ENCODE measurements at regions not wholly inside any gene's neighbourhood (a gene's known extent, or its start where the extent isn't known, plus 50 kb on each side); places are given as distances from the start of the nearest gene placed in this dataset.

- TF ChIP-seq POLR2A (IDR thresholded peaks at IDR 0.05) (no peak), POLR2AphosphoS5 (IDR thresholded peaks at IDR 0.05) (no peak), EP300 (IDR thresholded peaks at IDR 0.05) (no peak), CTCF (IDR thresholded peaks at IDR 0.05) (no peak)
Measured at GRCh38 chr2:224222291-224222690, 179.6 kb downstream of the FAM124B start.

GRCh38 chr2:224221455-224221913, 180.4 kb downstream of the FAM124B start:
- H3K4me1 ChIP-seq = peaks cover 0 to 16% (median 0%) of the 10 kb centered on the region in 3 donors
- no peak for TF ChIP-seq POLR2AphosphoS5 (IDR thresholded peaks at IDR 0.05)
- TF ChIP-seq EP300 (IDR thresholded peaks at IDR 0.05) = no peak
- TF ChIP-seq CTCF (IDR thresholded peaks at IDR 0.05) = no peak
- no peak for TF ChIP-seq POLR2A (IDR thresholded peaks at IDR 0.05)
- no peaks in the 10 kb centered on the region for H3K9me3 ChIP-seq
- 0 to 43% methylated on average over 3 to 5 of the region's 5 CpGs for WGBS, 2 donors (ENCODE audit: low coverage in 1 of 2)
- no peak overlapping the region for H3K27ac ChIP-seq
- no peaks in the 10 kb centered on the region for H3K36me3 ChIP-seq
- no peak for ATAC-seq
- no peaks in the 10 kb centered on the region for H3K27me3 ChIP-seq
- no peak overlapping the region for H3K4me3 ChIP-seq

More at GRCh38 chr2:224222291-224222690, 179.6 kb downstream of the FAM124B start:
- H3K9me3 ChIP-seq = no peaks in the 10 kb centered on the region
- H3K27me3 ChIP-seq = no peaks in the 10 kb centered on the region
- 53 to 67% methylated on average over 4 of the region's 4 CpGs for WGBS, 2 donors (ENCODE audit: low coverage in 1 of 2)
- H3K4me1 ChIP-seq = peaks cover 0 to 16% (median 0%) of the 10 kb centered on the region in 3 donors
- H3K4me3 ChIP-seq = no peak overlapping the region
- H3K27ac ChIP-seq = no peak overlapping the region
- ATAC-seq = no peak
- H3K36me3 ChIP-seq = no peaks in the 10 kb centered on the region

GRCh38 chr2:224220586-224221255, 181.2 kb downstream of the FAM124B start:
- TF ChIP-seq POLR2AphosphoS5 (IDR thresholded peaks at IDR 0.05) (no peak), CTCF (IDR thresholded peaks at IDR 0.05) (no peak), POLR2A (IDR thresholded peaks at IDR 0.05) (no peak), EP300 (IDR thresholded peaks at IDR 0.05) (no peak)
- H3K4me1 ChIP-seq = peaks cover 0 to 16% (median 0%) of the 10 kb centered on the region in 3 donors
- no peaks in the 10 kb centered on the region for H3K27me3 ChIP-seq
- H3K4me3 ChIP-seq = no peak overlapping the region
- H3K27ac ChIP-seq = no peak overlapping the region
- 63 to 67% methylated on average over 1 to 3 of the region's 4 CpGs for WGBS, 2 donors (ENCODE audit: low coverage in 1 of 2)
- no peak for ATAC-seq
- no peaks in the 10 kb centered on the region for H3K36me3 ChIP-seq
- no peaks in the 10 kb centered on the region for H3K9me3 ChIP-seq

- Histone ChIP-seq H3K9me3 (no peaks in the 10 kb centered on the region), H3K27me3 (no peaks in the 10 kb centered on the region), H3K36me3 (no peaks in the 10 kb centered on the region), H3K4me1 (peaks cover 0 to 16% (median 0%) of the 10 kb centered on the region in 3 donors), H3K27ac (no peak overlapping the region), H3K4me3 (no peak overlapping the region)
- no peak for ATAC-seq
- TF ChIP-seq POLR2AphosphoS5 (IDR thresholded peaks at IDR 0.05) (no peak), EP300 (IDR thresholded peaks at IDR 0.05) (no peak), POLR2A (IDR thresholded peaks at IDR 0.05) (no peak), CTCF (IDR thresholded peaks at IDR 0.05) (no peak)
- 72 to 87% methylated on average over 4 to 5 of the region's 5 CpGs for WGBS, 2 donors (ENCODE audit: low coverage in 1 of 2)
Measured at GRCh38 chr2:224219781-224220180, 180.7 kb upstream of the SERPINE2 start.

- ATAC-seq = no peak
- no peak overlapping the region for H3K4me3 ChIP-seq
- H3K36me3 ChIP-seq = no peaks in the 10 kb centered on the region
- peaks cover 0 to 16% (median 0%) of the 10 kb centered on the region in 3 donors for H3K4me1 ChIP-seq
- H3K9me3 ChIP-seq = no peaks in the 10 kb centered on the region
- WGBS, 2 donors (ENCODE audit: low coverage in 1 of 2) = 10 to 18% methylated on average over 3 of the region's 3 CpGs
- H3K27me3 ChIP-seq = no peaks in the 10 kb centered on the region
- no peak overlapping the region for H3K27ac ChIP-seq
- TF ChIP-seq EP300 (IDR thresholded peaks at IDR 0.05) (no peak), POLR2A (IDR thresholded peaks at IDR 0.05) (no peak), POLR2AphosphoS5 (IDR thresholded peaks at IDR 0.05) (no peak), CTCF (IDR thresholded peaks at IDR 0.05) (no peak)
Measured at GRCh38 chr2:224217962-224218347, 178.9 kb upstream of the SERPINE2 start.

Data from gastroesophageal sphincter (tissue), 4 donors.